ENCODE measurements at regions not wholly inside any gene's neighbourhood (a gene's known extent, or its start where the extent isn't known, plus 50 kb on each side); places are given as distances from the start of the nearest gene placed in this dataset.
"Not testable (repeated sequence)": the region's sequence is repeated elsewhere in the genome, so short reads cannot be mapped to it uniquely, and the experiment has no call there.

DNA sequence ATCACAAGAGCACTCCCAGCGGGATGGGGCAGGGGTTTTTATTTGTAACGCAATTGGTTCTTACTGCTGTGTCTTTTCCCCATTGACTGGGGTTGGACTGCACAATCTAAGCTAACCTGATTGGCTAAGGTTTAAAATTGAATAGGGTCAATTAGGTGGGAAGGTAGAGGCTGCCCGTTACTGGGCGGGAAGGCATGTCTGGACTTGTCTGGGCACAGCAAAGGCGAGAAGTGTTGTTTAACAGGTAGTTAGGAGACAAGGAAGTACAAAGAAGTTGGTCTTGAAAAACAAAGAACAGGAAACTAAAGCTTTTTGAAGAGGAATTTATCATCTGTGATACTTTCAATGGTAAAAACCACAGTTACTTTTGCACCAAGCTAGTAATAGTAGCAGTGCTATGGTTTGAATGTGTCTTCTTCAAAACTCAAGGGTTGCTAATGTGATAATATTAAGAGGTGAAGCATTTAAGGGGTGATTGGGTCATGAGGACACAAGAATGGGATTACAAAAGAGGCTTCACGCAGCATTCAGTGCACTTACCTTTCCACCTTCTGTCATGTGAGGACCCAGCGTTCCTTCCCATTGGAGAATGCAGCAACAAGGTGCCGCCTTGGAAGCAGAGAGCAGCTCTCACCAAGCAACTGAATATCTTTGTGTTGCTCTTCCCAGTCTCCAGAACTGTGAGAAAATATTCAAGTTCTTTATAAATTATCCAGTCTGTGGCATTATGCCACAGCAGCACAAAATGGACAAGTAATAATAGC is 875.5 kb upstream of the SORCS1 start:
- DNase-seq: no peak

DNA sequence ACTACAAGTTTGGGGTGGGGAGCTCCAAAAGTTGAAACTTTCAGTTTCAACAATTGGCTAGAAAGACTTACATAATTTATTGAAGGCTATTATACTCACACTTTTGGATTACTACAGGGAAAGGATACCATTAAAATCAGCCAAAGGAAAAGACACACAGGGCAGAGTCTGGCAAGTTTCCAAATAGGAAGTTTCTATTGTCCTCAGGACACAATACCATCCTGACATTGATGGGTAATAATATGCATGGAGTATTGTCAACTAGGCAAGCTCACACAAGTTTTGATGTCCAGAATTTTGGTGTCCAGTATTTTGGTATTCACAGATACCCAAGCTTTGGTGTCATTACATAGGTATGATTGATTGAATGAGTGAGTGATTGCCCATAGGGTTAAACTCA is 872.6 kb upstream of the SORCS1 start:
- no peak for DNase-seq

DNA sequence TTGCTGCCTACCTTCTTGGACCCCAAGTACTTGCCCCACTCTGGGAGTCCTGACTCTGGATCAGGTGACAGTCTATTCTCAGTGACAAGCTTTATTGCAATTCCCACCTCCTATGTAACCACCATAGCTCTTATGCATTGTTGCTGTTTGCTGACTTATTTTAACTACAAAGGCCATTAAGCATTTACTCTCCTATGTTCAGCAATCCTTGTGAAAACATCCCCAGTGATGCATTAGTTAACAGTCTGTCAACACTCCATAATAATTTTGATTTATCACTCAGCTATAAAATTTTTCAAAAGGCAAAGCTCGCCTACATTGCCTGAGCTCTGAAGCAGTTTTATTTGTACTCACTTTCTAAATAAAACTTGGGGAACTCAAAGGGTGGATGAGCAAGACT is 871.8 kb upstream of the SORCS1 start:
- DNase-seq: no peak

DNA sequence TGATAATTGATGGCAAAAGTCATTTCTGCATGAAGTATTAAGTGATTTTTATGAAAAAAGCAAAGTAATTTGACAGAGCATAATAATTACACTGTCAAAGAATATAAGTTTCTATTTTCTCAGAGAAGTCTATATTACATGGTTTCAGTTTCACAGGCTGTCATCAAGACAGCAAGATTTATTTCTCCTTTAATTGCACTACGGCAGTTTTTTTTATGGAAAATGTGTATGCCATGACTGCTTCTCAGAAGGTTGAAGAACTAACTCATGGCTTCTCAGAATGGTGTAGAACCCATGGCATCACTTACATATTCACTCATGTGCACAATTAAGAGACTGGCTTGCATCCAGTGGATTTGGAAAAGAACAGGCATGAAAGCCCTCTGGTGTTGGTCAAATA is 870.3 kb upstream of the SORCS1 start:
- no peak for DNase-seq

DNA sequence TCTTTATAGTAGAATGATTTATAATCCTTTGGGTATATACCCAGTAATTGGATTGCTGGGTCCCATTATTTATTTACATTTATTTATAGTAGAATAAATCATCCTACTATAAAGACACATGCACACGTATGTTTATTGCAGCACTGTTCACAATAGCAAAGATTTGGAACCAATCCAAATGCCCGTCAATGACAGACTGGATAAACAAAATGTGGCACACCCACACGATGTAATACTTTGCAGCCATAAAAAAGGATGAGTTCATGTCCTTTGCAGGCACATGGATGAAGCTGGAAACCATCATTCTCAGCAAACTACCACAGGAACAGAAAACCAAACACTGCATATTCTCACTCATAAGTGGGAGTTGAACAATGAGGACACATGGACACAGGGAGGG is 869.0 kb upstream of the SORCS1 start:
- DNase-seq: not testable (repeated sequence)

DNA sequence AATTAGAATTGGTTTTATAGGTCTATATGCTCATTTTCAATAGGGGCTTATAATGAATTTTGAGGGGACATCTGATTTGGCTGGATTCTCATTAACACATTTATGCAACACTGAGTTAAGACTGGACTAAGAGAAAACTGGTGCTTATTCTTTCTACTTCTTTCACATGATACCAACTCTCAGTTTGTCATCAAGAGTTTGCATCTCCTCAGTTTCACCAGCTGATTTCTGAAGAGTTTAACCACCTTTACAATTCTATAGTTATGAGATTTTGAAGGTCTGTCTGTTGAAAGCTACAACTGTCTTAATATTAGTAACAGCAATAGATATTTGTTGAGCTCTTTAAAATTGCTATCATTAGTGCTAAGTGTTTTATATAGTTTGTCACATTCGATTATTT is 867.0 kb upstream of the SORCS1 start:
- DNase-seq: no peak

DNA sequence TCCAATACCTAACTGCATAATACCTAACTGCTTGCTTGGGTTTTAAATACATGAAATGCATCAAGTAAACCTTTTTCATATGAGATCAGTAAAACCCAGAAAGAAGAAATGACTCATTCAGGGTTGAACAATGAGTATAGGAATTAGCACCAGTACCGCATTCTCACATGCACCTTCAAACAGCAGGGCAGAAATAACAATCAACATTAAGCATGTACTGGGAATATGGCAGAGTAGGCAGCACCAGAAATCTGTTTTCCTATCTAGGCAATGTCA is 850.3 kb upstream of the SORCS1 start:
- no peak for DNase-seq

DNA sequence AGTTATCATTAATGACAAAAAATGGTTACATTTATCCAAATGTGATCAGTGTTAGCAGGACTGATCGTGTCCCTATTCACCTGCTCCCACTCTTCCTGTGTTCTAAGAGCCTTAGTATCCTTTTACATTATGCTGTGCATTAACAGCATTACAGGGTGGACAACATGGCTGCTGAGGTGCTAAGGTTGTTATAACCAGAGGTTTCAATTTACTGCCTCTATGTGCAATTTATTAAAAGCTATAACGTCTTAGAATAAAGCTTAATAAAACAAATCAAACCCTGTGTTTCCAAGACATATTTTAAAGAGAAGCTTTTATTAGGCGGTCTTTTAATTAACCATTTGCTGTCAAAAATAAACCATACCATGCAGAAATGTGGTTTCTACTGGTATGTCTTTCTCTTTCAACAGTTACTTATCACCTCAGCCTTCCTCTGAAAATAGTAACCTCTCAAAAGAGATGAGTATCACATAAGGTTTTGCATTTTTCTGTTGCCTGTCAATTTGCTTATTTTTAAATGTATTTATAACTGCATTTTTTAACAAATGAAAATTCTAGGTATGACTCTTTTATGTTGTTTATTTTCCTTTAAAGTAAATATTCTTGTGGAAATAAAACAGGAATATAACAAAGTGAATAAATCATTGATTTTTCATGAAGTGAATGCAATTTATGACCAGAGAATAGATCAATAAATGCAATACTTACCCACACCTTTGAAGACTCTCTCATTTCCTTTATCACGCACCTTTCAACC is 849.8 kb upstream of the SORCS1 start:
- DNase-seq: no peak

DNA sequence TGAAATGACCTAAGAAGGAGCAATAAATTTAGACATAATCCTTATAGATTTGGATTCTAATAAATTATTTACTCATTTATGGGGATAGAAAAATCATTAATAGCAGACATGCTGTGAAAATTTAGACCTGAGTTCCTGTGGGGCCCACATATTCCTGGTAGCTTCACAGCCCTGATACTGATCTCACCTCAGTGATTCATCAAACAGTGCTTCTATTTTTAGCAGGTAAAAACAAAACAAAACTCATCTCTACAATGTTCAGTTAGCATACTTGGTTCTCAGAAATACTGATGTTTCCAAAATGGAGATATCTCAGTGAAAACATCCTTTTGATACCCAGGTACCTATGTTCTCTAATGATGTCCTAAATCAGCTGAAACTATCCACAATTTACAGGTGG is 841.1 kb upstream of the SORCS1 start:
- no peak for DNase-seq

DNA sequence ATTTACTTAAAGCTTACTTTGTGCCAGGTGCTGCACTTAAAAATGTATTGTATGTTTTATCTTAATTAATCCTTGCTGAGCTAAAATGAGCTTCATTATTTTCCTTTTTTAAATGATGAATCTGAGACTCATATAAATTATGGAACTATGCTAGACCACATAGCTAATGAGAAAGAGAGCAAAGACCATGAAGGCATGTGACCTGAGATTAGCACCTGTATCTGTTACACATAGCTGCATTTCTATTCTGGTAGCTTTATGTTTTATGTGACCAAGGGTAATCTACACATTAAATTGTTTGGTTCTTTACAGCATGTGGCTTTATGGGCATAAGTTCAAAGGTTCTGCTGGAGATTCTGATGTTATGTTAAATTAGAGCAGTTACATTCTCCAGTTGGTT is 839.1 kb upstream of the SORCS1 start:
- DNase-seq: no peak

DNA sequence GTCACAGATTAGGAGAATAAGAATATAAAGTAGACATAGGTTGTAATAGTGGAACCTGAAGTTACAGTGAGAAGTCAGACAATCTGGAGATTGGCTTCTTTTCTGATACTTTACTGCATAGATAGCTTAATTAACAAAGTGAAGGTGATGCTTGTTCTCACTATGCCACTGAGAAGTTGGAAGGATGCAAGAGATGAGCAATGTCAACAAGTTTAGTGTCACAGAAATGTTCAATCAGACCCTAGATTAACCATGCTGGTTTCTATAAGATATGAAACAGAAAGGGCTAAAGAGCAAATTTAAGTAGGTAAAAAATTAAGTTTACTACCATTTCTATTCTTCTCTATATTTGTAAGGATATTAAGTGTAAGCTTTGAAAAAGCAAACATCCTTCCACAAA is 838.6 kb upstream of the SORCS1 start:
- DNase-seq: no peak

DNA sequence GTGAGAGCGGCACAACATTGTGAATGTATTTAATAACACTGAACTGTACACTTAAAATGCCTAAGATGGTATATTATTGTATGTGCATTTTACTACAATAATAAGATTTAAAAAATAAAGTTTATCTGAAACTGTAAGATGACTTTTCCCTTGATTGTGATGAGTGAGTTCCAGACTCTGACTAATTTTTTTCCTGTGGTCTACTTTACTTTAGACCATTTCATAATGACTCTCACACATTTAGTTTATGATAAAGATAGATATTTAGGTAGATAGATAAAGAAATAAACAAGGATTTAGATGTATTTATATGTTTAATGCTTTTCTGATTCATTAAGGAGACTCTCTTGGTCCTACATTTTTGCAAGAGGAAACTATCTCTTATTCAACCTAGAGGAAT is 835.9 kb upstream of the SORCS1 start:
- no peak for DNase-seq

DNA sequence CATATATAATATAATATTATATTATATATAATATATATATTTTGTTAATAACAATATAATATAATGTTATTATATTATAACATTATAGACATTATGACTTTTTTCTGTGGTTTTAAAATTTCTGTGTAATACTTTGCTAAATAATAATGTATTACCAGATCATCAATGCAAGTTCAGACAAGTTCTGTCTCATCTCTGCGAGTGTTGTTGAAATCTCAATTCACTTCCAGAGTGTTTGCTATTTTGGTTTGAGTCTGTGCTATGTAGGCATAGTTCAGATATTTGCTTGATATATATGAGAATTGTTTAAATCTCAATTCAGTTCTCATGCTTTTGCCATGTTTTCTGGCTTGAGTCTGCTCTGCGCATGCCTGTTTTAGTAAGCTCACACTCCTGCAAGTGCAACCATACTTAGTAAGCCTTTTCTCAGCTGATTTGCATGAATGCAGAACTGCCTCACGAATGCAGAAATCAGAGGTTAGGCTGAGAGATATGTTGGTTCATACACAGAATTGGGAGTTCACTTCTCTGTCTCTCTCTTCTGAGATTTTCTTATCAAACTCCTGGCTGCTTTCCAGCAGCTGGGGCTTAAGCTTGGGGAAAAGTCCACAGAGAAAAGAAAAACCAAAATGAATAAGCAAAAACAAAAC is 830.2 kb upstream of the SORCS1 start:
- no peak for DNase-seq

DNA sequence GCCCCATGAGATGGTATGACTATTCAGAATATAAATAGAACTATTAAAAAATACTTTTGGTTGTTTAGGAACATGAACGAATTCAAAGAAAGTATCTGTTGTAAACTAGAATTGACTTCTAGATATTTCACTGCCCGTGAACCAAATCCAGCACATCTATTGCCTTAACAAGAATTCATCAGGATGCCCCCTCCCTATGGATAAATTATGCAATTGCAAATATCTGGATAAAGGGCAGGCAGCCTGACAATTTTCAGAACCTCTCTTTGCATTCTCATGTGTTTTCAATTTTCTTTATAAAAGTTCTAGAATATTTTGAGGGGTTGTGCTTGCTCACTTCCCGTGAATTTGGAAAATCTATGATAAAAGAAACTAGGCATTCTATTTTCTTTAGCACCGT is 822.1 kb upstream of the SORCS1 start:
- no peak for DNase-seq

DNA sequence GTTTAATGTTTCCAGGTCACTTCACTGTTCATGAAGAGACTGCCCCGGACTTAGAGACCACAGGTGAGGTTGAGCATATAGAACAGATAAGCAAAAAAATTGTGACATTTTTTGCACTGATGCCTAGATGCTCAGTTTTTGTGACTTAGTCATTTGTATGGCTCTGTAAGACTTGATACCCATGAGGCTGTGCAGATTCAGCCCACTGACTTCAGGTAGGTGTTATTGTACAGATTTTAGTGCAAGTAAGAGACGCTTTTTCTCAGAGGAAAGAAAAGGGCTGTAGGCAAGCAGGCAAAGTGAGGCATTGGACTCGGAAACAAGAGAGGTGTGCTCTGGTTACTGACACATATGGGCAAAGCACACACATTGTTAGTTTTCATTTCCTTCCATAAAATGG is 820.1 kb upstream of the SORCS1 start:
- DNase-seq: no peak

DNA sequence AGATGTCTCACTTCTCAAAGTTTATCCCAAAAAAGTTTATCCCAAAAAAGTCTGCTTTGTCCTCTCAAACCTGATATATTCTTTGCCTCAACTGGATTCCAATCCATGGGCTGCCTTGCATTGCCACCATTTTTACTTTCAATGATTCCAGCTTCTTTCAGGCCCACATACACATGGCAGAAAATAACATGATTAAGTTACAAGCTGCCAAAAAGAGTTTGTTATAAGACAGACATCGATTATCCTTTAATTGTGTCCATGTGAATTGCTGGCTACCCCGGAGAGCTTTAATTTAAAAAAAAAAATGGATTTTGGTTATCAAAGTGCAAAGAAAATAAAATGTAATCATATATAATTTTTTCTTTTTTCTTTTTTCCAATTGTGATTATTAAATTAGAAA is 819.6 kb upstream of the SORCS1 start:
- no peak for DNase-seq

DNA sequence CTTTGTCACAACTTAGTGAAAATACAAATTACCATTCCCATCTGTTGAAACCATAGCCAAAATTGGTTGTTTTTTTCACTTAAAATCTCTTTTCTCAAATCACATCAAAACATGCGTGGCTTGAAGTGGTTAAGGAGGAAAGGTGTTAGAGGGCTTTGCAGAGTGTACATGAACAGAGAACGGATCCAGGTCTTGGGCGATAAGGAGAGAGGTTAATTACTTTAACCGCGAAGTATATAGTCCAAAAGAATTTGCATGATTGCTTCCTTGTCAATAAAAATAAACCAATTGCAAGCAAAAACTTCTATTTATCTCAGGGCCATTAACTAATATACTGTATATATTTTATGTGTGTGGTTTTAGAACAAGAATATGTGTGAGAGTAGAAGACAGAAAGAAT is 813.9 kb upstream of the SORCS1 start:
- no peak for DNase-seq

DNA sequence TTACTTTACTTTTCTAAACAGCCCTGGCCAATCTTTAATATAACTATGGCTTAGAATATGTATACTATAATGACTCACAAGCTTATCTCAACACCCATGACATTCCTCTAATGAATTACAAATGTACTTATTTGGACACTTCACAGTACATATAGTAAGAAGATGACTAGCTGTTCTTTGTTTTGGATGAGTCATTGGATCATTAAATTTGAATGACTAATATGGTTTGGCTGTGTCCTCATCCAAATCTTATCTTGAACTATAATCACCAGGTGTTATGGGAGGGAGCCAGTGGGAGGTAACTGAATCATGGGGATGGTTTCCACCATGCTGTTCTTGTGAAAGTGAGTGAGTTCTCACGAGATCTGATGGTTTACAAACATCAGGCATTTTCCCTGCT is 807.5 kb upstream of the SORCS1 start:
- DNase-seq: no peak

DNA sequence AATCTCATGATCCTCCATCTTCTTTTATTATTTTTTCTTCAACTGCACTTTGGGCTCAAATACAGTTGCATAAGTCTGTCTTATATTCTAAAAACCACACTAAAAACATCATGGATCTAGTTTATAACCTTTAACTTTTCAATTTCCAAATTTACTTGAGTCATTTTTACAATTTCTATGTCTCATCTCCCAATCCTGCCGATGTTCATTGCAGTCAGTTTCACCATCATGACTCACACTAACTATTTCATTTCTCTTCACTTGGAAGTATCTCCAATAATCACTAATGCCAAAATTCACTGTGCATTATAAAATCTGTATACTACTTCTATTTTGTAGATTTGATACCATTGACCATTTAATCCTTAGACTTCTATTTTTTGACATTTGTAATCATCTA is 806.9 kb upstream of the SORCS1 start:
- DNase-seq: no peak

DNA sequence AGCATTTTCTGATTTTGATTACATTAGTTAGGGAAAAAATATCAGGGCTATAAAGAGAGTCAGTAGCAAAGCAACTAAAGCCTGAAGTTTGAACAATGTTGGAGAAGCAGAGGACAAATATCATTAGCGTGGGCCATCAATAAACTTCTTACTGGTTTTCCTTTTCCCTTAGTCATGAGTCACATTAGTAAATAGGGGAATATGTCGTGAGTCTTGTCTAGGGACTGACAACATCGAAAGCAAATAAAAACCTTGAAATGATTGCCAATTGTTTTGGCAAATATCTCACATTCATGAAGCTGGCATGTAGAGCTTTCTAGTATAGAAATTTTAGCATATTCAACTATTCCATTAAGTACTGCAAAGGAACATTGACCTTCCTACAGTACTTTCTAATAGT is 806.0 kb upstream of the SORCS1 start:
- no peak for DNase-seq

DNA sequence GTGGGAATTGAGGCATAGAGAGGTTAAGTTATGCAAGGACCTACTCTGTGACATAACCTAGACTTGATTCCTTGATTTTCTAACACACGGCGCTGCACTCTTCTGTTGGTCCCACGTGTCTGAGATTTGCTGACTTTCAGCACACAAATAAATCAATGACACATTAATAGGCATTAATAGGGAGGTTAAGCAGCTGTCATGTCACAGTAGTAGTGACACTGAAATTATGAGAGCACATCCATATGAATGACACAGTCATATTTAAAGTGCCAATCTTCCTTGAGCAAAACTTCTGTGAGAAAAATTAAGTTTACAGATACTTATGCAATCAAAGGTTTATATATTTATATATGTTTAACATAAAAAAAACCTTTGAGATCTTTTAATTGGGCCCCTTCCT is 805.4 kb upstream of the SORCS1 start:
- no peak for DNase-seq

DNA sequence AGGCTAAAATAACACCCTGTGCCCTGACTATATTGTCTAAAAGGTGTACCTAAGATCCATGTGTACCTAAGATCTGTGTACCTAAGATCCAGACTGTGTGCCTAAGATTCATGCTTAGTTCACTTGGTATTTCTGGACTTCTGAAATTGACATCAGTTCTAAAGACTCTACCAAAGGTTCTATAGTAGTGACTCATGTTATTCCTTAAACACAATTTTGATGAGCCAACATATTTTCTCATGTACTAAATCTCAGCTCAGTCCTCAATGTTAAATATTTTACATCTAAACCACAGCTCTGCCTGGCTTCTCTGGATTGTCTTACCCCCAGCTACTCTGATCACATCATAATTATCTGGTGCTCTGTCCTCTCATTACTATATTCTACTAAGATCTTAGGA is 802.3 kb upstream of the SORCS1 start:
- no peak for DNase-seq

DNA sequence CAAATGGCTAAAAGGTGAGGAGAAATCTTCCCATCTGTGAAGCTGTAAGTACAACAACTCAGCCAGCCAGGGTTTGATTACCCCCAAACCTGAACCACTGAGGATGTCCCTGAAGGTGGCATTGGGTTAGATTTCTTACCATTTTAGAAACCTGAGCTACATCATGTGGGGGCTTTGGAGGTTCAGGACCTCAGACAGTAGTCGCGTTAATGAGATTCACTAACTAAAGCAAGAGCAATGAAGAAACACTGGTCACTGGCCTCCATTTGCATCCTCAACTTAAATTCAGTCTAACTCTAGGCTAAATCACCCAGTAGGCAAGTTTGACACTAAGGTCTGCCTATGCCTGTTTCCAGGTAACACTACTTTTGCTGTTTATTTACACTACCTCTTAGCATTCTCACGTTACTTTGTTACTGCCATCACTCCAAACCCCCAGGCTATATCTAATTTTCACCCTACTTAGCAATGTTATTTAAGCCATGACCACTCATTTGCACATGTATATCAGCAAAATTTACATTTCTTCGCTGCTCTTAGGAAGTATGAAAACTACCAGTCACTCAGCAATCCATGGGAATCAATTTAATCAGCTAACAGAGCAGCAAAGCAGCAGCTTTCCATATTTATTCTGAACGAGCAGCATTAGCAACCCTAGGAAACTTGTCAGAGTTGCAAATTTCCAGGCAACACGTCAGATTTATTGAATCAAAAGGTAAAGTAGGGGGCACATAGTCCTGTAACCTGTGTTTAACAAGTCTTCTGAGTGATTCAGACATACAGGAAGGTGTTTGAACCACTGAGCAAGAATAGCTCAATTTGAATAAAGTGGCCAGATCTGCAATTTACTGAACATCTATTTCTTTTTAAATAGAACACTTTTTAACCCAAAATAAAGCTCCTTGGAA is 788.4 kb upstream of the SORCS1 start:
- no peak for DNase-seq

Data from inflammatory macrophage treated with lipopolysaccharide for 4 hours (primary cell).